Astrocyte (in vitro differentiated cells and primary cell): ENCODE measurements at regions not wholly inside any gene's neighbourhood (a gene's known extent, or its start where the extent isn't known, plus 50 kb on each side); places are given as distances from the start of the nearest gene placed in this dataset.

Experiments used
- DNase-seq: peaks from one replicate; pipeline ENCODE4 v3.0.0-alpha.2; 2010; ENCODE audit warnings: low read depth
- FAIRE-seq: peaks from 2 replicates; lab custom pipeline; 2011; peaks lifted over from hg19 to GRCh38; lab: Jason Lieb, UNC
- H2AFZ ChIP-seq: 2 replicates; pipeline ENCODE4 v1.6.0; 2012; ENCODE audit warnings: low read depth, low read length, inconsistent platforms
- H3K27ac ChIP-seq: 2 replicates; pipeline ENCODE4 v1.5.1; 2011; ENCODE audit warnings: low read depth, low read length, inconsistent platforms
- H3K27me3 ChIP-seq: 2 replicates; pipeline ENCODE4 v1.6.0; 2011; ENCODE audit warnings: low read length, inconsistent platforms; ENCODE audit not compliant: insufficient read depth
- H3K36me3 ChIP-seq: 2 replicates; pipeline ENCODE4 v1.5.1; 2011; ENCODE audit warnings: low read length, inconsistent platforms; ENCODE audit not compliant: insufficient read depth
- H3K4me1 ChIP-seq: 2 replicates; pipeline ENCODE4 v1.5.1; 2011; ENCODE audit warnings: low read length, inconsistent platforms; ENCODE audit not compliant: insufficient read depth
- H3K4me2 ChIP-seq: 2 replicates; pipeline ENCODE4 v1.6.0; 2012; ENCODE audit warnings: low read length, inconsistent platforms
- H3K4me3 ChIP-seq: 2 replicates; pipeline ENCODE4 v1.5.1; 2011; ENCODE audit warnings: low read depth, mild to moderate bottlenecking, low read length, inconsistent platforms; ENCODE audit not compliant: insufficient read depth
- H3K79me2 ChIP-seq: 2 replicates; pipeline ENCODE4 v1.6.0; 2012; ENCODE audit warnings: mild to moderate bottlenecking, low read length, inconsistent platforms; ENCODE audit not compliant: insufficient read depth
- H3K9ac ChIP-seq: 2 replicates; pipeline ENCODE4 v1.6.0; 2012; ENCODE audit warnings: mild to moderate bottlenecking, low read length, inconsistent platforms
- H3K9me3 ChIP-seq: 2 replicates; pipeline ENCODE4 v1.5.1; 2012; ENCODE audit warnings: low read depth, mild to moderate bottlenecking, low read length, inconsistent platforms; ENCODE audit not compliant: insufficient read depth
- H4K20me1 ChIP-seq: 2 replicates; pipeline ENCODE4 v1.6.0; 2012; ENCODE audit warnings: low read length, inconsistent platforms; ENCODE audit not compliant: insufficient read depth
- H3K27ac Mint-ChIP-seq: one replicate; pipeline ENCODE4 v1.8.0; 2021; ENCODE audit warnings: mild to moderate bottlenecking, mixed read lengths; ENCODE audit not compliant: unreplicated experiment
- H3K27me3 Mint-ChIP-seq: one replicate; pipeline ENCODE4 v1.8.0; 2021; ENCODE audit warnings: low read depth, mixed read lengths; ENCODE audit not compliant: unreplicated experiment
- H3K36me3 Mint-ChIP-seq: one replicate; pipeline ENCODE4 v1.8.0; 2021; ENCODE audit warnings: low read depth, mixed read lengths; ENCODE audit not compliant: unreplicated experiment
- H3K4me1 Mint-ChIP-seq: one replicate; pipeline ENCODE4 v1.8.0; 2021; ENCODE audit warnings: low read depth, mixed read lengths; ENCODE audit not compliant: unreplicated experiment
- H3K4me3 Mint-ChIP-seq: one replicate; pipeline ENCODE4 v1.8.0; 2021; ENCODE audit warnings: mild to moderate bottlenecking, moderate library complexity, mixed read lengths; ENCODE audit not compliant: unreplicated experiment
- H3K9me3 Mint-ChIP-seq: one replicate; pipeline ENCODE4 v1.8.0; 2021; ENCODE audit warnings: mild to moderate bottlenecking, mixed read lengths; ENCODE audit not compliant: unreplicated experiment
- EZH2 ChIP-seq: IDR thresholded peaks from 2 replicates; pipeline ENCODE4 v1.6.1; 2012; ENCODE audit warnings: mild to moderate bottlenecking, low read length, inconsistent platforms; ENCODE audit not compliant: insufficient read depth
- TF ChIP-seq, protein P1 (sequence below): IDR thresholded peaks from 2 replicates; pipeline ENCODE4 v1.5.1; 2011; ENCODE audit warnings: low read depth, mild to moderate bottlenecking, inconsistent platforms, low read length, moderate library complexity; ENCODE audit not compliant: insufficient read depth

GRCh38 chr3:18687286-18687685 lies 262.1 kb upstream of the SATB1 start:
- H3K27ac Mint-ChIP-seq: no peak overlapping the region
- H3K4me3 ChIP-seq: no peak overlapping the region
- no peaks in the 10 kb centered on the region for H3K36me3 Mint-ChIP-seq
- H3K9me3 ChIP-seq: no peaks in the 10 kb centered on the region
- H3K4me1 Mint-ChIP-seq: no peaks in the 10 kb centered on the region
- no peak overlapping the region for H3K27ac ChIP-seq
- H2AFZ ChIP-seq: no peak overlapping the region
- no peaks in the 10 kb centered on the region for H3K27me3 Mint-ChIP-seq
- H3K79me2 ChIP-seq: no peaks in the 10 kb centered on the region
- H4K20me1 ChIP-seq: no peaks in the 10 kb centered on the region
- H3K36me3 ChIP-seq: no peaks in the 10 kb centered on the region
- DNase-seq (no peak), FAIRE-seq (no peak)
- H3K27me3 ChIP-seq: no peaks in the 10 kb centered on the region
- peaks cover 6% of the 10 kb centered on the region for H3K9me3 Mint-ChIP-seq
- TF ChIP-seq, protein P1, sequence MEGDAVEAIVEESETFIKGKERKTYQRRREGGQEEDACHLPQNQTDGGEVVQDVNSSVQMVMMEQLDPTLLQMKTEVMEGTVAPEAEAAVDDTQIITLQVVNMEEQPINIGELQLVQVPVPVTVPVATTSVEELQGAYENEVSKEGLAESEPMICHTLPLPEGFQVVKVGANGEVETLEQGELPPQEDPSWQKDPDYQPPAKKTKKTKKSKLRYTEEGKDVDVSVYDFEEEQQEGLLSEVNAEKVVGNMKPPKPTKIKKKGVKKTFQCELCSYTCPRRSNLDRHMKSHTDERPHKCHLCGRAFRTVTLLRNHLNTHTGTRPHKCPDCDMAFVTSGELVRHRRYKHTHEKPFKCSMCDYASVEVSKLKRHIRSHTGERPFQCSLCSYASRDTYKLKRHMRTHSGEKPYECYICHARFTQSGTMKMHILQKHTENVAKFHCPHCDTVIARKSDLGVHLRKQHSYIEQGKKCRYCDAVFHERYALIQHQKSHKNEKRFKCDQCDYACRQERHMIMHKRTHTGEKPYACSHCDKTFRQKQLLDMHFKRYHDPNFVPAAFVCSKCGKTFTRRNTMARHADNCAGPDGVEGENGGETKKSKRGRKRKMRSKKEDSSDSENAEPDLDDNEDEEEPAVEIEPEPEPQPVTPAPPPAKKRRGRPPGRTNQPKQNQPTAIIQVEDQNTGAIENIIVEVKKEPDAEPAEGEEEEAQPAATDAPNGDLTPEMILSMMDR: no peak
- TF ChIP-seq EZH2: no peak
- H3K4me1 ChIP-seq: no peaks in the 10 kb centered on the region
- H3K9ac ChIP-seq: no peak overlapping the region
- no peak overlapping the region for H3K4me3 Mint-ChIP-seq
- no peak overlapping the region for H3K4me2 ChIP-seq

DNA sequence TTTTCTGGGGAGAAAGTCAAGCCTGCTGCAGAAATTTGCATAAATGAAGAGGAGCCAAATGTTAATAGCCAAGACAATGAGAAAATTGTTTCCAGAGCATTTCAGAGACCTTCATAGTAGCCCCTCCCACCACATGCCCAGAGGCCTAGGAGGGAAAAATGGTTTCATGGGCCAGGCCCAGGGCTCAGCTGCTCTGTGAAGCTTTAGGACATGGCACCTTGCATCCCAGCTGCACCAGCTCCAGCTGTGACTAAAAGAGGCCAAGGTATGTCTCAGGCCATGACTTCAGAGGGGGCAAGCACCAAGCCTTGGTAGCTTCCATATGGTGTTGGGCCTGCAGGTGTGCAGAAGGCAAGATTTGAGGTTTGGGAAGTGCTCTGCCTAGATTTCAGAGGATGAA lies 258.8 kb upstream of the SATB1 start:
- no peak for TF ChIP-seq EZH2
- TF ChIP-seq, protein P1: no peak
- Histone ChIP-seq H3K9ac (no peak overlapping the region), H2AFZ (no peak overlapping the region), H4K20me1 (no peaks in the 10 kb centered on the region), H3K27me3 (no peaks in the 10 kb centered on the region), H3K79me2 (no peaks in the 10 kb centered on the region), H3K9me3 (no peaks in the 10 kb centered on the region), H3K36me3 (no peaks in the 10 kb centered on the region), H3K4me2 (no peak overlapping the region), H3K4me1 (no peaks in the 10 kb centered on the region), H3K4me3 (no peak overlapping the region), H3K27ac (no peak overlapping the region)
- no peaks in the 10 kb centered on the region for H3K27me3 Mint-ChIP-seq
- no peak overlapping the region for H3K4me3 Mint-ChIP-seq
- FAIRE-seq: no peak
- H3K9me3 Mint-ChIP-seq: peaks cover 6% of the 10 kb centered on the region
- no peaks in the 10 kb centered on the region for H3K36me3 Mint-ChIP-seq
- H3K4me1 Mint-ChIP-seq: no peaks in the 10 kb centered on the region
- no peak for DNase-seq
- H3K27ac Mint-ChIP-seq: no peak overlapping the region

DNA sequence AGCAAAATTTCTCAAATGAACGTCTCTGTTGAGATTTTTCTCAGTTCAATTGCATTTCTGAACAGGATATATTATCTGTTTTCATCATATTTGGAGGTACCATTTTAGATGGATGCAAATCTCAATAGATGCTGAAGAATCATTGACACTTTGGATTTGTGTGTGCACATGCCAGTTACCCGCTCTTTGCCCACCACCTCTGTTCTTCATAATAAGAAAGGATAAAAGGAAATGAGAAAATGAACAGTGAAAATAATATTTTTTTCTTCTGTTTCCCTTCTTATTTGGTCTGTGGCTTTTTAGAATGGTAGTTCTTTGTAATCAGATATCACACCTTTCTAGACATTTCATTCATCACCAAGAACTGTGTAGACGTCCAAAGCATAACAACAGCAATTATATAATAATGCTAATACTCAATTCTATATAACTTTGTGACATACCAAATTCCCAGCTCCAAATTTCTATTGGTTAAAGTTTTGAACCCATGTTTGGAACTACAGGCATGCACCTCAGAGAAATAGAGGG lies 256.7 kb upstream of the SATB1 start:
- no peaks in the 10 kb centered on the region for H3K27me3 Mint-ChIP-seq
- Histone ChIP-seq H4K20me1 (no peaks in the 10 kb centered on the region), H3K9me3 (no peaks in the 10 kb centered on the region), H3K4me3 (no peak overlapping the region), H3K79me2 (no peaks in the 10 kb centered on the region), H3K27ac (no peak overlapping the region), H3K27me3 (no peaks in the 10 kb centered on the region), H3K4me2 (no peak overlapping the region), H3K9ac (no peak overlapping the region), H3K36me3 (no peaks in the 10 kb centered on the region), H3K4me1 (no peaks in the 10 kb centered on the region), H2AFZ (no peak overlapping the region)
- H3K4me3 Mint-ChIP-seq: no peak overlapping the region
- no peak overlapping the region for H3K27ac Mint-ChIP-seq
- TF ChIP-seq, protein P1: no peak
- no peaks in the 10 kb centered on the region for H3K4me1 Mint-ChIP-seq
- H3K36me3 Mint-ChIP-seq: no peaks in the 10 kb centered on the region
- no peak for FAIRE-seq
- no peak for DNase-seq
- H3K9me3 Mint-ChIP-seq: peaks cover 6% of the 10 kb centered on the region
